Gastroesophageal sphincter (tissue), 4 donors: ENCODE measurements at regions not wholly inside any gene's neighbourhood (a gene's known extent, or its start where the extent isn't known, plus 50 kb on each side); places are given as distances from the start of the nearest gene placed in this dataset.
A peak's percentile ranks its signal among the peaks of the same experiment; 100 is the strongest.
"Not testable (repeated sequence)": the region's sequence is repeated elsewhere in the genome, so short reads cannot be mapped to it uniquely, and the experiment has no call there.

ENCODE experiments used
- ATAC-seq: fragments of 150-250 bp; one replicate; pipeline ENCODE4 v1.9.1; 2016; ENCODE audit warnings: mild to moderate bottlenecking, moderate library complexity
- H3K27ac ChIP-seq, 4 donors: fragments of 200-600 bp; sonication (generic) in 3 of 4; 1 replicate in 3 of 4; 2 replicates in 1 of 4; pipeline ENCODE4 v1.5.1; 2016 to 2019
- H3K27me3 ChIP-seq: fragments of 200-600 bp; sonication (generic); one replicate; pipeline ENCODE4 v1.5.1; 2019
- H3K36me3 ChIP-seq, 2 donors: fragments of 200-600 bp; sonication (generic); one replicate each; pipeline ENCODE4 v1.5.1; 2019; ENCODE audit warnings: control low read depth in 1 of 2
- H3K4me1 ChIP-seq, 3 donors: fragments of 200-600 bp; sonication (generic); 1 replicate in 2 of 3; 2 replicates in 1 of 3; pipeline ENCODE4 v1.5.1; 2016 to 2019; ENCODE audit warnings: control low read depth in 2 of 3
- H3K4me3 ChIP-seq, 2 donors: fragments of 200-600 bp; sonication (generic); one replicate each; pipeline ENCODE4 v1.5.1; 2019; ENCODE audit warnings: mild to moderate bottlenecking in 1 of 2, moderate library complexity in 1 of 2
- H3K9me3 ChIP-seq, 3 donors: fragments of 200-600 bp; sonication (generic); one replicate each; pipeline ENCODE4 v1.5.1; 2017 to 2019; ENCODE audit warnings: control low read depth in 2 of 3
- CTCF ChIP-seq, 4 experiments: fragments of 200-600 bp in 2 of 4; fragments of 450-650 bp in 2 of 4; sonication (generic) in 1 of 4; IDR thresholded peaks; one replicate each; pipeline ENCODE4 v1.5.1; 2017 to 2019; ENCODE audit warnings: antibody characterized with exemption in 4 of 4, mild to moderate bottlenecking in 2 of 4, moderate library complexity in 2 of 4
- EP300 ChIP-seq: sonication (generic); formaldehyde crosslinking; IDR thresholded peaks from one replicate; pipeline ENCODE4 v1.6.1; 2017; ENCODE audit warnings: antibody characterized with exemption, mild to moderate bottlenecking
- POLR2A ChIP-seq, 2 donors: fragments of 450-650 bp; IDR thresholded peaks; one replicate each; pipeline ENCODE4 v1.6.1; 2017; ENCODE audit warnings: antibody characterized with exemption in 2 of 2, mild to moderate bottlenecking in 2 of 2, moderate library complexity in 1 of 2
- POLR2AphosphoS5 ChIP-seq: sonication (generic); formaldehyde crosslinking; IDR thresholded peaks from one replicate; pipeline ENCODE4 v1.6.1; 2017; ENCODE audit warnings: antibody characterized with exemption
- WGBS, 2 donors: methylation state at CpG; one replicate each; pipeline ENCODE4 v1.1.5; 2018; ENCODE audit warnings: low coverage in 1 of 2; 5-methylcytosine and 5-hydroxymethylcytosine counted together

- Histone ChIP-seq H3K36me3 (no peaks in the 10 kb centered on the region), H3K4me3 (no peak overlapping the region), H3K27ac (no peak overlapping the region), H3K9me3 (no peaks in the 10 kb centered on the region), H3K27me3 (no peaks in the 10 kb centered on the region), H3K4me1 (no peaks in the 10 kb centered on the region)
- no peak for ATAC-seq
- WGBS, 2 donors: 69% methylated on average over 6 of the region's 6 CpGs; no CpG with 5 or more reads in 1 of the 2 donors
- TF ChIP-seq EP300 (no peak), POLR2AphosphoS5 (no peak), POLR2A (IDR thresholded peaks at IDR 0.05) (no peak), CTCF (IDR thresholded peaks at IDR 0.05) (no peak)
These were observed 69.7 kb downstream of the SPIN4 start for GRCh38 chrX:63281465-63281864.

GRCh38 chrX:63277394-63277793 is 73.7 kb downstream of the SPIN4 start:
- H3K27ac ChIP-seq, H3K4me3 ChIP-seq, H3K4me1 ChIP-seq, ATAC-seq, H3K27me3 ChIP-seq, H3K36me3 ChIP-seq, H3K9me3 ChIP-seq: not testable (repeated sequence)
- 62 to 100% methylated on average over 1 to 3 of the region's 3 CpGs for WGBS, 2 donors

GRCh38 chrX:63275127-63275526 is 76.0 kb downstream of the SPIN4 start:
- WGBS, 2 donors: 36% methylated on average over 2 of the region's 2 CpGs; no CpG with 5 or more reads in 1 of the 2 donors
- Histone ChIP-seq H3K27me3 (no peaks in the 10 kb centered on the region), H3K9me3 (no peaks in the 10 kb centered on the region), H3K4me3 (no peak overlapping the region), H3K27ac (no peak overlapping the region), H3K4me1 (no peaks in the 10 kb centered on the region), H3K36me3 (no peaks in the 10 kb centered on the region)
- ATAC-seq: no peak
- no peak for TF ChIP-seq POLR2A (IDR thresholded peaks at IDR 0.05)
- TF ChIP-seq CTCF (IDR thresholded peaks at IDR 0.05): peak in 1 of 4 experiments; percentile 37
- TF ChIP-seq POLR2AphosphoS5: no peak
- no peak for TF ChIP-seq EP300

- no peak for ATAC-seq
- no peaks in the 10 kb centered on the region for H3K36me3 ChIP-seq
- no peaks in the 10 kb centered on the region for H3K27me3 ChIP-seq
- no peak for TF ChIP-seq EP300
- TF ChIP-seq POLR2AphosphoS5: no peak
- no peak for TF ChIP-seq CTCF (IDR thresholded peaks at IDR 0.05)
- TF ChIP-seq POLR2A (IDR thresholded peaks at IDR 0.05): no peak
- 80% methylated on average over 2 of the region's 8 CpGs; no CpG with 5 or more reads in 1 of the 2 donors for WGBS, 2 donors
- no peak overlapping the region for H3K4me3 ChIP-seq
- no peak overlapping the region for H3K27ac ChIP-seq
- H3K4me1 ChIP-seq: no peaks in the 10 kb centered on the region
- no peaks in the 10 kb centered on the region for H3K9me3 ChIP-seq
These were observed 80.3 kb downstream of the SPIN4 start for GRCh38 chrX:63270873-63271272.

- TF ChIP-seq CTCF (IDR thresholded peaks at IDR 0.05) (no peak), EP300 (no peak), POLR2AphosphoS5 (no peak), POLR2A (IDR thresholded peaks at IDR 0.05) (no peak)
- 50% methylated on average over 1 of the region's 1 CpG; no CpG with 5 or more reads in 1 of the 2 donors for WGBS, 2 donors
- Histone ChIP-seq H3K4me1 (no peaks in the 10 kb centered on the region), H3K9me3 (no peaks in the 10 kb centered on the region), H3K27me3 (no peaks in the 10 kb centered on the region), H3K27ac (no peak overlapping the region), H3K36me3 (no peaks in the 10 kb centered on the region), H3K4me3 (no peak overlapping the region)
- ATAC-seq: no peak
These were observed 93.0 kb downstream of the SPIN4 start for GRCh38 chrX:63258144-63258543.
